Activated CD4-positive, alpha-beta T cell treated with anti-CD3 and anti-CD28 coated beads, Interleukin-2, amount 10 ng/mL, durations not matched to agents 24 days and 14 days (primary cell): ENCODE measurements at regions not wholly inside any gene's neighbourhood (a gene's known extent, or its start where the extent isn't known, plus 50 kb on each side); places are given as distances from the start of the nearest gene placed in this dataset.
A peak's percentile ranks its signal among the peaks of the same experiment; 100 is the strongest.

Experiments used
- DNase-seq: peaks from one replicate; pipeline ENCODE4 v3.0.0; 2022
- H3K27ac Mint-ChIP-seq: one replicate; pipeline ENCODE4 v1.8.0; 2022; ENCODE audit warnings: mild to moderate bottlenecking, mixed read lengths
- H3K27me3 Mint-ChIP-seq: one replicate; pipeline ENCODE4 v1.8.0; 2022; ENCODE audit warnings: mixed read lengths
- H3K36me3 Mint-ChIP-seq: one replicate; pipeline ENCODE4 v1.8.0; 2022; ENCODE audit warnings: low read depth, mild to moderate bottlenecking, mixed read lengths
- H3K4me1 Mint-ChIP-seq: one replicate; pipeline ENCODE4 v1.8.0; 2021; ENCODE audit warnings: mixed read lengths
- H3K4me3 Mint-ChIP-seq: one replicate; pipeline ENCODE4 v1.8.0; 2022; ENCODE audit warnings: mild to moderate bottlenecking, moderate library complexity, mixed read lengths
- H3K9me3 Mint-ChIP-seq: one replicate; pipeline ENCODE4 v1.8.0; 2021; ENCODE audit warnings: mixed read lengths
- intact Hi-C: fragments of 100-400 bp; cut with micrococcal nuclease; formaldehyde crosslinking; loops from one replicate; pipeline ENCODE4 v1.15.1; 2023

GRCh38 chr2:30331038-30331437 lies 99.7 kb downstream of the LBH start:
- peak overlapping the region; percentile 45 for H3K27ac Mint-ChIP-seq
- H3K36me3 Mint-ChIP-seq = no peaks in the 10 kb centered on the region

GRCh38 chr2:30331869-30332268 lies 100.5 kb downstream of the LBH start:
- H3K4me1 Mint-ChIP-seq = peaks cover 63% of the 10 kb centered on the region
- intact Hi-C loops = loop anchor here (5.0 to 10.0 kb wide), 2 partner anchors 35 to 373 kb away; no protein-coding TSS in a partner anchor
- no peaks in the 10 kb centered on the region for H3K36me3 Mint-ChIP-seq
- no peak overlapping the region for H3K4me3 Mint-ChIP-seq
- peaks cover 4% of the 10 kb centered on the region for H3K9me3 Mint-ChIP-seq
- no peak for DNase-seq
- H3K27me3 Mint-ChIP-seq = no peaks in the 10 kb centered on the region
- peak overlapping the region; percentile 94 for H3K27ac Mint-ChIP-seq

More at GRCh38 chr2:30331038-30331437, 99.7 kb downstream of the LBH start:
- peaks cover 4% of the 10 kb centered on the region for H3K9me3 Mint-ChIP-seq
- peaks cover 55% of the 10 kb centered on the region for H3K4me1 Mint-ChIP-seq
- intact Hi-C loops = loop anchor here (5.0 to 10.0 kb wide), 2 partner anchors 34 to 374 kb away; no protein-coding TSS in a partner anchor
- DNase-seq = no peak
- no peak overlapping the region for H3K4me3 Mint-ChIP-seq
- no peaks in the 10 kb centered on the region for H3K27me3 Mint-ChIP-seq

- peak overlapping the region; percentile 39 for H3K4me3 Mint-ChIP-seq
- peak overlapping the region; percentile 94 for H3K27ac Mint-ChIP-seq
- no peaks in the 10 kb centered on the region for H3K27me3 Mint-ChIP-seq
- intact Hi-C loops = loop anchor here (1.0 to 10.0 kb wide), 9 partner anchors 18 to 372 kb away; no protein-coding TSS in a partner anchor
- peaks cover 4% of the 10 kb centered on the region for H3K9me3 Mint-ChIP-seq
- H3K36me3 Mint-ChIP-seq = peaks cover under 1% of the 10 kb centered on the region
- H3K4me1 Mint-ChIP-seq = peaks cover 74% of the 10 kb centered on the region
- DNase-seq = peak; percentile 76
Observed at GRCh38 chr2:30332791-30333453, 101.6 kb downstream of the LBH start.

DNA sequence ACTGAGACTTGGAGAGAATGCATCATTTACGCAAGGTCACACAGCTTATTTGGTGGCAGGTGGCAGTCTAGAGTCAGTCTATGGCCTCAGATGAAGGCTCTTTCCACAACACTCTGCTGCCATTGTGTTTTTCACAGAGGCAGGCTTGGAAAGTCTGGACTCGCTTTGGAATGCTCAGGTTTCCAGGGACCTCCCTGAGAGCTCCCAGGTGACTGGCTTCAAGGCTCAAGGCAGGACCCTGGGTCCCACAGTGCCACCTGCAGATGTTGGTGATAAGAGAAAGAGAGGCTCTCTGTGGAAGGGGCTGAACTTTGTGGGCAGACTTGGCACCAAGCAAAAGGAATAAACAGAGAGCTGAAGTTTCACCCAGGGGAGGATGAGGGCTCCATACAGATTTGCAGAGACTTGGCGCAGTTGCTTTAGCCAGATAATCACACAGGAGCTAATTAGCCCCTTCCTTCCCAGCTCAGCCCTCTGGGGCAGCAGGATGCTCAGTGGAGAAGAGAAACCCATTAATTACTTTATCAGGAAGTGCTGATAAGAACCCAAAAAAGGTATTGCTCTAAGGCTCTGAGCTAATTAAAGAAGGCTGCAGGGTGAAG lies 103.5 kb downstream of the LBH start:
- peak overlapping the region; percentile 68 for H3K4me3 Mint-ChIP-seq
- intact Hi-C loops = loop anchor here (5.0 to 10.0 kb wide), 5 partner anchors 38 to 987 kb away; partner anchors contain the start of gene YPEL5
- peak overlapping the region; percentile 94 for H3K27ac Mint-ChIP-seq
- DNase-seq = no peak
- H3K9me3 Mint-ChIP-seq = peaks cover 10% of the 10 kb centered on the region
- peaks cover 6% of the 10 kb centered on the region for H3K36me3 Mint-ChIP-seq
- peaks cover 85% of the 10 kb centered on the region for H3K4me1 Mint-ChIP-seq
- no peaks in the 10 kb centered on the region for H3K27me3 Mint-ChIP-seq

- no peak for DNase-seq
- Mint-ChIP-seq H3K27ac (peak overlapping the region; percentile 94), H3K9me3 (peaks cover 10% of the 10 kb centered on the region), H3K4me1 (peaks cover 79% of the 10 kb centered on the region), H3K27me3 (no peaks in the 10 kb centered on the region), H3K4me3 (peak overlapping the region; percentile 68), H3K36me3 (peaks cover 6% of the 10 kb centered on the region)
- intact Hi-C loops = loop anchor here (2.0 to 10.0 kb wide), 6 partner anchors 31 to 986 kb away; partner anchors contain the start of gene YPEL5
Observed at GRCh38 chr2:30336084-30336483, 104.8 kb downstream of the LBH start.

- DNase-seq = peak; percentile 89
- no peaks in the 10 kb centered on the region for H3K27me3 Mint-ChIP-seq
Observed at GRCh38 chr2:30336978-30337841, 105.9 kb downstream of the LBH start.

GRCh38 chr2:30338475-30338874 lies 107.1 kb downstream of the LBH start:
- DNase-seq = no peak
- Mint-ChIP-seq H3K4me3 (peak overlapping the region; percentile 68), H3K4me1 (peaks cover 65% of the 10 kb centered on the region), H3K36me3 (peaks cover 16% of the 10 kb centered on the region), H3K27ac (peak overlapping the region; percentile 94), H3K27me3 (no peaks in the 10 kb centered on the region), H3K9me3 (peaks cover 15% of the 10 kb centered on the region)
- intact Hi-C loops = loop anchor here (5.0 to 10.0 kb wide), 4 partner anchors 191 to 984 kb away; partner anchors contain the start of gene YPEL5

More at GRCh38 chr2:30336978-30337841, 105.9 kb downstream of the LBH start:
- H3K9me3 Mint-ChIP-seq = peaks cover 10% of the 10 kb centered on the region
- peak overlapping the region; percentile 68 for H3K4me3 Mint-ChIP-seq
- H3K4me1 Mint-ChIP-seq = peaks cover 77% of the 10 kb centered on the region
- H3K36me3 Mint-ChIP-seq = peaks cover 12% of the 10 kb centered on the region
- peak overlapping the region; percentile 94 for H3K27ac Mint-ChIP-seq
- intact Hi-C loops = loop anchor here (1.0 to 10.0 kb wide), 11 partner anchors 11 to 985 kb away; partner anchors contain the start of genes LCLAT1 and YPEL5

- H3K4me1 Mint-ChIP-seq = peaks cover 61% of the 10 kb centered on the region
- DNase-seq = no peak
- no peaks in the 10 kb centered on the region for H3K27me3 Mint-ChIP-seq
- peaks cover 18% of the 10 kb centered on the region for H3K36me3 Mint-ChIP-seq
- H3K9me3 Mint-ChIP-seq = peaks cover 15% of the 10 kb centered on the region
- intact Hi-C loops = loop anchor here (5.0 to 10.0 kb wide), 4 partner anchors 192 to 983 kb away; partner anchors contain the start of gene YPEL5
- H3K4me3 Mint-ChIP-seq = no peak overlapping the region
- H3K27ac Mint-ChIP-seq = peak overlapping the region; percentile 22
Observed at GRCh38 chr2:30339071-30339470, 107.7 kb downstream of the LBH start.

GRCh38 chr2:30341500-30342267 lies 105.4 kb upstream of the LCLAT1 start:
- peaks cover 15% of the 10 kb centered on the region for H3K9me3 Mint-ChIP-seq
- intact Hi-C loops = loop anchor here (2.0 kb wide), 1 partner anchor 177 kb away; no protein-coding TSS in a partner anchor
- peak overlapping the region; percentile 85 for H3K27ac Mint-ChIP-seq
- H3K4me3 Mint-ChIP-seq = peak overlapping the region; percentile 2
- H3K4me1 Mint-ChIP-seq = peaks cover 37% of the 10 kb centered on the region
- H3K36me3 Mint-ChIP-seq = peaks cover 18% of the 10 kb centered on the region
- DNase-seq = no peak
- H3K27me3 Mint-ChIP-seq = no peaks in the 10 kb centered on the region

DNA sequence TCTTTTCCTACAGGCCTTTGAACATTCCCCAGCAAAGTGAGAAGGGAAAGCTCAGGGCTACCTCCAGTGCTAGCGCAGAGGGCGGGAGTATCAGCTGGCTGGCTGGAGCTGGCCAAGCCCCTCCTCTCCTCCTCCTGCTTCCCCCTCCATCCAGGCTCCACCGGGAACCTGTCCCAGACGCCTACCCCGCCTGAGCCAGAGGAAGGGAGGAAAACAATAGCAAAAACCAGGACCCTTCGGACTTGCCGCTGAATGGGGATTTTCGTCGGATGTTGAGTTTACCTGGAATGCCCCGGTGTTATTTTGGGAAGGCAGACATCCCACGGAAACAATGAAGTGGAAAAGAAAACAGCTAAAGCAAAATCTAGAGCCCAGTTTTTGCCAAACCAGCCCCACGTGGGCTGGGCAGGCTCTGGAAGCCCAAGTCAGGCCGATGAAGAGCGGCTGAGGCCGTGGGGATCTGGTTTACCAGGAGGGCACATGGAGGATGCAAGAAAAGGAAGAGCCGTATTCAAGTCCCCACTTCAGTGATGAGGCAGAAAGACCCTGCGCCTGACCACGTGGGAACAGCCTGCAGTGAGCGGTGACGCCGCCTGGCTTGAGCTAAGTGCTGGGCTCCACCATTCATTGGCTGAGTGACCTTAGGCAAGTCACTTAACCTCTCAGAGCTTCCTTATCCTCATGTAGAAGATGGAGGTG lies 100.4 kb upstream of the LCLAT1 start:
- Mint-ChIP-seq H3K4me1 (peaks cover 15% of the 10 kb centered on the region), H3K4me3 (no peak overlapping the region), H3K36me3 (peaks cover 11% of the 10 kb centered on the region), H3K27ac (no peak overlapping the region), H3K9me3 (peaks cover 9% of the 10 kb centered on the region), H3K27me3 (no peaks in the 10 kb centered on the region)
- intact Hi-C loops = no loop called here
- no peak for DNase-seq

GRCh38 chr2:30348825-30349224 lies 98.2 kb upstream of the LCLAT1 start:
- Mint-ChIP-seq H3K9me3 (no peaks in the 10 kb centered on the region), H3K4me1 (peaks cover 13% of the 10 kb centered on the region), H3K4me3 (no peak overlapping the region), H3K36me3 (peaks cover under 1% of the 10 kb centered on the region), H3K27ac (peak overlapping the region; percentile 81), H3K27me3 (no peaks in the 10 kb centered on the region)
- intact Hi-C loops = loop anchor here (1.0 kb wide), 1 partner anchor 12 kb away; no protein-coding TSS in a partner anchor
- DNase-seq = no peak

- intact Hi-C loops = no loop called here
- Mint-ChIP-seq H3K4me3 (no peak overlapping the region), H3K27ac (peak overlapping the region; percentile 20), H3K36me3 (no peaks in the 10 kb centered on the region), H3K4me1 (peaks cover 13% of the 10 kb centered on the region), H3K27me3 (no peaks in the 10 kb centered on the region), H3K9me3 (no peaks in the 10 kb centered on the region)
- no peak for DNase-seq
Observed at GRCh38 chr2:30349691-30350090, 97.4 kb upstream of the LCLAT1 start.
